Small intestine (tissue), 7 donors: ENCODE measurements at regions not wholly inside any gene's neighbourhood (a gene's known extent, or its start where the extent isn't known, plus 50 kb on each side); places are given as distances from the start of the nearest gene placed in this dataset.

Source experiments
- DNase-seq, 2 donors: peaks; one replicate each; pipeline versions ENCODE4 v3.0.0 to v3.0.0-alpha.2; 2013
- FAIRE-seq: peaks from 2 replicates; lab custom pipeline; 2012; peaks lifted over from hg19 to GRCh38; lab: Jason Lieb, UNC
- H3K27ac ChIP-seq, 3 donors: one replicate each; pipeline ENCODE4 v1.5.1; 2013; ENCODE audit warnings: low read length in 2 of 3, mild to moderate bottlenecking in 2 of 3, control low read depth in 1 of 3, inconsistent platforms in 1 of 3, low read depth in 1 of 3, moderate library complexity in 1 of 3
- H3K27me3 ChIP-seq, 3 donors: one replicate each; pipeline ENCODE4 v1.6.1; 2013; ENCODE audit warnings: low read length in 3 of 3, inconsistent platforms in 1 of 3; ENCODE audit not compliant: control insufficient read depth in 3 of 3, insufficient read depth in 3 of 3
- H3K36me3 ChIP-seq, 3 donors: one replicate each; pipeline ENCODE4 v1.6.1; 2013; ENCODE audit warnings: low read length in 3 of 3, inconsistent platforms in 1 of 3, low read depth in 1 of 3, mild to moderate bottlenecking in 1 of 3, moderate library complexity in 1 of 3; ENCODE audit not compliant: control insufficient read depth in 3 of 3, insufficient read depth in 2 of 3
- H3K4me1 ChIP-seq, 3 donors: one replicate each; pipeline ENCODE4 v1.6.1; 2013; ENCODE audit warnings: low read length in 2 of 3, inconsistent platforms in 1 of 3, low read depth in 1 of 3, mild to moderate bottlenecking in 1 of 3, moderate library complexity in 1 of 3; ENCODE audit not compliant: control insufficient read depth in 3 of 3, insufficient read depth in 2 of 3
- H3K4me3 ChIP-seq, 3 donors: one replicate each; pipeline ENCODE4 v1.5.1; 2013; ENCODE audit warnings: low read length in 3 of 3, control low read depth in 1 of 3, inconsistent platforms in 1 of 3, low read depth in 1 of 3, mild to moderate bottlenecking in 1 of 3, moderate library complexity in 1 of 3
- H3K9me3 ChIP-seq, 2 donors: one replicate each; pipeline ENCODE4 v1.6.1; 2013; ENCODE audit warnings: low read depth in 1 of 2, low read length in 1 of 2; ENCODE audit not compliant: control insufficient read depth in 2 of 2, insufficient read depth in 1 of 2
- WGBS, 3 donors: extraction: QIAGEN DNeasy Blood & Tissue Kit; methylation state at CpG; one replicate each; pipeline ENCODE4 v1.1.7; 2013; 5-methylcytosine and 5-hydroxymethylcytosine counted together
- donor health status: healthy with polysubstance abuse.
- donor health status: control.
- donor health status: control.
- donor health status: Bipolar disorder and iron deficiency.
- donor health status: healthy.

DNA sequence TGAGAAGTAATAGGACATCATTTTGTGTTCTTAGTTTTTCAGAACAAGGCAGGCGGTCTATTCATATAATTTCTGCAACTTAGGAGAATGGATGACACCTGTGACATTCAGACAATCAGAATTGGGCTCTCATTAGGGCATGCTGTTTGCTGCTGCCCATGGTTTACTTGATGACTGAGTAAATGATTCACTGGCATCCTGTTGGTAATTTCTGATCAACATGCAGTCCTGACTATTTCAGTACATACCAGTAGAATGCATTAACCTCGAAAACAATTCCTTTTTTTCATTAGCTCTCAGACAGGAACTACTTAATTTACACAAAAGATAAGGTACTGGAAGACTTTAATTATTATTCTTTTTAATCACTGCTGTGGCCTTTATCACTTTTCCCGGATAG lies 641.6 kb downstream of the NSUN3 start:
- Histone ChIP-seq H3K4me3 (no peak overlapping the region), H3K36me3 (no peaks in the 10 kb centered on the region), H3K4me1 (no peaks in the 10 kb centered on the region), H3K27ac (no peak overlapping the region), H3K27me3 (no peaks in the 10 kb centered on the region), H3K9me3 (peaks cover 0 to 4% of the 10 kb centered on the region in 2 donors)
- no peak for DNase-seq
- no peak for FAIRE-seq
- WGBS, 3 donors: 60 to 79% (median 67%) methylated on average over 3 of the region's 3 CpGs

- DNase-seq (no peak), FAIRE-seq (no peak)
- Histone ChIP-seq H3K27me3 (no peaks in the 10 kb centered on the region), H3K36me3 (no peaks in the 10 kb centered on the region), H3K4me1 (no peaks in the 10 kb centered on the region), H3K4me3 (no peak overlapping the region), H3K9me3 (peaks cover 0 to 4% of the 10 kb centered on the region in 2 donors), H3K27ac (no peak overlapping the region)
- 13 to 36% (median 24%) methylated on average over 1 of the region's 1 CpG for WGBS, 3 donors
These were observed 646.5 kb downstream of the NSUN3 start for GRCh38 chr3:94709249-94709902.

- Histone ChIP-seq H3K27ac (no peak overlapping the region), H3K4me3 (no peak overlapping the region), H3K9me3 (no peaks in the 10 kb centered on the region), H3K27me3 (no peaks in the 10 kb centered on the region), H3K4me1 (no peaks in the 10 kb centered on the region), H3K36me3 (no peaks in the 10 kb centered on the region)
- DNase-seq (no peak), FAIRE-seq (no peak)
These were observed 651.3 kb downstream of the NSUN3 start for GRCh38 chr3:94714194-94714593.

- no peak overlapping the region for H3K4me3 ChIP-seq
- no peak overlapping the region for H3K27ac ChIP-seq
- FAIRE-seq (no peak), DNase-seq (peak in 1 of 2 donors; percentile 22)
- 43 to 57% (median 56%) methylated on average over 2 of the region's 2 CpGs for WGBS, 3 donors
- no peaks in the 10 kb centered on the region for H3K27me3 ChIP-seq
- no peaks in the 10 kb centered on the region for H3K36me3 ChIP-seq
- no peaks in the 10 kb centered on the region for H3K9me3 ChIP-seq
- no peaks in the 10 kb centered on the region for H3K4me1 ChIP-seq
These were observed 653.6 kb downstream of the NSUN3 start for GRCh38 chr3:94716326-94717018.

- Histone ChIP-seq H3K36me3 (no peaks in the 10 kb centered on the region), H3K27ac (no peak overlapping the region), H3K9me3 (no peaks in the 10 kb centered on the region), H3K27me3 (no peaks in the 10 kb centered on the region), H3K4me3 (no peak overlapping the region), H3K4me1 (no peaks in the 10 kb centered on the region)
- DNase-seq (no peak), FAIRE-seq (no peak)
- 57 to 82% (median 70%) methylated on average over 2 of the region's 2 CpGs for WGBS, 3 donors
These were observed 671.3 kb downstream of the NSUN3 start for GRCh38 chr3:94734206-94734605.

- Histone ChIP-seq H3K4me1 (no peaks in the 10 kb centered on the region), H3K4me3 (no peak overlapping the region), H3K27ac (no peak overlapping the region), H3K36me3 (no peaks in the 10 kb centered on the region), H3K27me3 (no peaks in the 10 kb centered on the region), H3K9me3 (no peaks in the 10 kb centered on the region)
- 50 to 81% (median 61%) methylated on average over 2 of the region's 2 CpGs for WGBS, 3 donors
- DNase-seq (no peak), FAIRE-seq (no peak)
These were observed 672.5 kb downstream of the NSUN3 start for GRCh38 chr3:94735354-94735753.

GRCh38 chr3:94737116-94737515 lies 674.3 kb downstream of the NSUN3 start:
- no peak for DNase-seq
- no peaks in the 10 kb centered on the region for H3K27me3 ChIP-seq
- no peak overlapping the region for H3K4me3 ChIP-seq
- no peaks in the 10 kb centered on the region for H3K36me3 ChIP-seq
- no peaks in the 10 kb centered on the region for H3K9me3 ChIP-seq
- no peak overlapping the region for H3K27ac ChIP-seq
- FAIRE-seq: no peak
- H3K4me1 ChIP-seq: no peaks in the 10 kb centered on the region
- 77 to 84% (median 81%) methylated on average over 2 of the region's 2 CpGs for WGBS, 3 donors

- DNase-seq (no peak), FAIRE-seq (no peak)
- no peaks in the 10 kb centered on the region for H3K36me3 ChIP-seq
- H3K4me3 ChIP-seq: no peak overlapping the region
- H3K27ac ChIP-seq: no peak overlapping the region
- H3K27me3 ChIP-seq: no peaks in the 10 kb centered on the region
- no peaks in the 10 kb centered on the region for H3K4me1 ChIP-seq
- WGBS, 3 donors: 56 to 58% (median 57%) methylated on average over 3 of the region's 3 CpGs
- no peaks in the 10 kb centered on the region for H3K9me3 ChIP-seq
These were observed 676.6 kb downstream of the NSUN3 start for GRCh38 chr3:94739420-94739819.
